Renal cortex interstitium (tissue), 11 donors: ENCODE measurements at regions not wholly inside any gene's neighbourhood (a gene's known extent, or its start where the extent isn't known, plus 50 kb on each side); places are given as distances from the start of the nearest gene placed in this dataset.
"Not testable (repeated sequence)": the region's sequence is repeated elsewhere in the genome, so short reads cannot be mapped to it uniquely, and the experiment has no call there.

Experiments
- DNase-seq, 11 donors: peaks; one replicate each; pipeline ENCODE4 v3.0.0-alpha.2; 2013; ENCODE audit warnings: low read depth in 9 of 11, low spot score in 4 of 11; ENCODE audit errors: extremely low read depth in 1 of 11

GRCh38 chrX:121374471-121374870 is 327.1 kb downstream of the GLUD2 start:
- no peak for DNase-seq

DNA sequence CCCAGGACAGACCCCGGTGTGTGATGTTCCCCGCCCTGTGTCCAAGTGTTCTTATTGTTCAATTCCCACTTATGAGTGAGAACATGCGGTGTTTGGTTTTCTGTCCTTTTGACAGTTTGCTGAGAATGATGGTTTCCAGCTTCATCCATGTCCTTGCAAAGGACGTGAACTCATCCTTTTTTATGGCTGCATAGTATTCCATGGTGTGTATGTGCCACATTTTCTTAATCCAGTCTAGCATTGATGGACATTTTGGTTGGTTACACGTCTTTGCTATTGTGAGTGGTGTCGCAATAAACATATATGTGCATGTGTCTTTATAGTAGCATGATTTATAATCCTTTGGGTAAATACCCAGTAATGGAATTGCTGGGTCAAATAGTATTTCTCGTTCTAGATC is 334.5 kb downstream of the GLUD2 start:
- DNase-seq = not testable (repeated sequence)

DNA sequence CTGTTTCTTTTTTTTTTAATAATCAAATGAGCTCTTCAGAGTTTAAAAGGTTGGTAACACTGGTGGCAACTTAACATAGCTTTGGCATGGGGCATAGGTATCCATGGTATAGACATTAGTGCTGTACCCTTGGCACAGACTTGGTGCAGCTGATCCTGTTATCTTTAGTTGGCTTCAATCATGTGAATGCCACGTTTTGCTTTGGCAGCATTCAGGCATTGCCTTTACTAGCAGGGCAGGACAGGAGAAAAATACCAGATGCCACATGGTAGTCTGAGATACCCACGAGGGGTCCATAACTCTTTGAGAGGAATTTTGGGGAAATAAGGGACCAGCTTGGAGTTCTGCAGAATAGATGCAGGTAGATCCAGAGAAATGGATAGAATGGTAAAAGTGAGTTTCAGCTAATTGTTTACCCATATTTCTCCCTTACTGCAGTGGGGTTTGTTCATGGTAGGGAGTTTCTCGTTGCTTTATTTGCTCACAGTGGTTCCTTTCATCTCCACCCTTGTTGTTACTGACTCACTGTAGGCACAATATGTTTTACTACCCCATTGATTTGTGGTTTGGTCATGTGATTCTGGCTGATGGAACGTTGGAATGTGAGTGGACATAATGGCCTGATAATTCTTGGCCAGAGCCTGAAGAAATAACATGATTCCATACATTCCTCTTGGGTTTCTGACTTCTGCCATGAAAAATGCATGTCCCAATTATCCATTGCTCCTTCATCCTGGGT is 342.7 kb downstream of the GLUD2 start:
- no peak for DNase-seq

DNA sequence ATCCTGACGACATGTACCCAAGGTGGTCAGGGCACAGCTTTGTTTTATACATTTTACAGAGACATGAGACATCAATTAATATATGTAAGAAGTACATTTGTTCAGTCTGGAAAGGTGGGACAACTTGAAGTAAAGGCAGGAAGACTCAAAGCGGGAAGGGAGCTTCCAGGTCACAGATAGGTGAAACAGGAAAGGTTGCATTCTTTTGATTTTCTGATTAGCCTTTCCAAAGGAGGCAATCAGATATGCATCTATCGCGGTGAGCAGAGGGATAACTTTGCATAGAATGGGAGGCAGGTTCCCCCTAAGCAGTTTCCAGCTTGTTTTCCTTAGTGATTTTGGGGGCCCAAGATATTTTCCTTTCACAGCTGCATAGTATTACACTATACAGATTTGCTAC is 358.4 kb downstream of the GLUD2 start:
- DNase-seq = no peak

DNA sequence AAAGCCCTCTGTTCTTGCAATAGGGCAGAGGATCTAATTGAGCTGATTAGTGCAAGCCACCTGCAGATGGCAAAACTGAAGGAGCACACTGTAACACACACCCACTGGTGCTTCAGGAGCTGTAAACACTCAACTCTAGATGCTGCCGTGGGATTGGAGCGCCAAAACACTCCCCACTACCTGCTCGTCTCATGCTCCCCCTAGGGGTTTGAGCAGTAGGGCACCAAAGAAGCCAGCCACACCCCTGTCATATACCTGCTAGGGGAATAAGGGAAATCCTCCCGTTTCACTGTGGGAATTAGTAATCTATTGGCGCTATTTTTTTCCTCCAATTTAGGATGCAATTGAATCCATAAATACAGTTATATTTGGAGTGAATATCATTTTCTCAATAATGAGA is 360.2 kb downstream of the GLUD2 start:
- no peak for DNase-seq

GRCh38 chrX:121431514-121431913 is 384.1 kb downstream of the GLUD2 start:
- DNase-seq = not testable (repeated sequence)

DNA sequence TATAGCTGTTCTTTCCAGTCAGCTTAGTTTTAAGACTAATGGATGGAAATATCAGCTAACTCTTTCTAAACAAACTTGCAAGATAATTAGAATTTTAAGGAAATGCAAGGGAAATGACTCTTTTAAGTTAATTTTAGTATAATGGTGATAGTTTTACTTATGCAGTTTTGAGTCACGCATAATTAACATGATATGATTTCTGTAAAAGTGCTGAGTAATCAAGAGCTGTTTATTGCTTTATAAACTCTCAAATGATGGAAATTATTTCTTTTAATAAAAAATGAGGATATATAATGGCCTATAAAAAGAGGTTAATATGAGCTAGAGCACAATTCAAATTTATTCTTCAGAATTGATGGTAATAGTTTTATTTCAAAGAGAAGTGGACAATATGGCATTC is 385.9 kb downstream of the GLUD2 start:
- no peak for DNase-seq

DNA sequence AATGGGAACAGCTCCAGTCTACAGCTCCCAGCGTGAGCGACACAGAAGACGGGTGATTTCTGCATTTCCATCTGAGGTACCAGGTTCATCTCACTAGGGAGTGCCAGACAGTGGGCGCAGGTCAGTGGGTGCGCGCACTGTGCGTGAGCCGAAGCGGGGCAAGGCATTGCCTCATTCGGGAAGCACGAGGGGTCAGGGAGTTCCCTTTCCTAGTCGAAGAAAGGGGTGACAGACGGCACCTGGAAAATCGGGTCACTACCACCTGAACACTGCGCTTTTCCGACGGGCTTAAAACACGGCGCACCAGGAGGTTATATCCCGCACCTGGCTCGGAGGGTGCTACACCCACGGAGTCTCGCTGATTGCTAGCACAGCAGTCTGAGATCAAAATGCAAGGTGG is 390.3 kb downstream of the GLUD2 start:
- not testable (repeated sequence) for DNase-seq

- no peak for DNase-seq
These were observed 408.5 kb downstream of the GLUD2 start for GRCh38 chrX:121455890-121456289.

- no peak for DNase-seq
These were observed 408.9 kb downstream of the GLUD2 start for GRCh38 chrX:121456315-121456714.

DNA sequence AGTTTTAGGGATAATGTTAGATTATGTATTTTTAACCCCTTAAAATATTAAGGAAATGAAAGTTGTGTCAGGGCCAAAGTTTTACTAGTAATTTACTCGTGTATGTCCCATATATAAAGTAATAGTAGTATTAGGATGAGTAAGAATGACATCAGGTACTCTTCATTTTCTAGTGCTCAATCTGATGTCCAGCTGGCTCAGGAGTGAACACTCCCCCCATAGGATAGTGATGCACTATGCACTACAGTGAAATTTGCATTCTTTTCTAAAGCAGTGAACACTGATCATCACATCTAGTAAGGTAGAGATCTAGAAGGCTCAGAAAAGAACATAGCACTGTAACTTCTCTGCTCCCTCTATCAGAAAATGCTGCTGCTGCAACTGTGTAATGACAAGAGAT is 409.7 kb downstream of the GLUD2 start:
- no peak for DNase-seq

GRCh38 chrX:121479406-121479805 is 432.0 kb downstream of the GLUD2 start:
- DNase-seq = no peak

DNA sequence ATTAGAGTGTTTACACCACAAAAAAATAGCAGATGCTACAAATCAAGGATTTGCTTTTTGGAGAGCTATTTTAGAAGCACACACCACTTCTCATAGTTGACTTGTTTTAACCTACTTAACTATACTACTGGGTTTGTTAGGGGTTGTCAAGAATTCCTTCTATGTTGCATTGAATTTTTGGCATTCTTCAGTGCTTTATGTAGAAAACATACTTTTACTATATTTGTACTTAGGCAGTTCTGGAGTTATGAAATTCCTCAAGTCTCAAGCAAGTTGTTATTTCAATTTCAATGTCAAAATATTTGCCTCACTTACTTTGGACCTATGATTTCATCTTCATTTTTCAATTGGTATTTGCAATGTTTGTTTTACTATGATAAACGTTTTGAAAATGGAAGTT is 449.6 kb downstream of the GLUD2 start:
- DNase-seq = no peak

- peak in 1 of 11 donors; percentile 7 for DNase-seq
These were observed 456.7 kb downstream of the GLUD2 start for GRCh38 chrX:121504153-121504552.

DNA sequence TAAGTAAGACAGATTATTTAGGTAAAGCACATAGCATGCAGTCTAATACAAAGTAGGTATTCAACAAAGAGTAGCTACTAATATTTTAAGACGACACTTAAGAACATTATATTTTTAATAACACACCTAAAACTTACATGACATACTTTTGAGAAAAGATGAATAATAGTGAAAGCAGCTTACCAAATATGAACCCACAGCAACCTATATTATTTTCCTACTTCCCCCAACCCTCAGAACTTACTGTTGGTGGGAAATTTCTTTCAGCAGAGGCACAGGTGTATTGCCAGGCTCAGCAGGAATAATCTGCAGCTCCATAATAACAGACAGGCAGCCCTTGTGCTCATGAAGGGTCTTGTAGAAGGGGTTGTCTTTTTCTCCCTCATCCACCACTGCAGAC is 498.9 kb downstream of the GLUD2 start:
- no peak for DNase-seq

DNA sequence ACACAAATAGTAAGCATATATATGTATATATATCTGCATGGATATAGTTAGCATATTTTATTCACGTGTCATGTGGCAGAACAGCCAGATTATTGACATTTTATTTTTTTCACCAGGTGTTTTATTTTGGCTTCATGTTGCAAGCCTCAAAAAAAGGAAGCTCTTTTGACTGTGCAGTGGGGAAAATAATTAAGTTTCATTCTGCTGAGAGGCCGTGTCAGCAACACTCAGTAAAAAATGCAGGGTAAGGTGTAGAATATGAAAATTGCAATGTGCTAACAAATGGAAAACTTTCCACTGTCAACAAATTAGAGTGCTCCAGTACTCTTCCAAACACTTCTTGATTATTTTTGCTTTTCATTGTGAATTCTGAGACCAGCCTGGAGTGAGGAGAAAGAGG is 511.5 kb downstream of the GLUD2 start:
- DNase-seq = no peak

- DNase-seq = no peak
These were observed 515.2 kb downstream of the GLUD2 start for GRCh38 chrX:121562616-121563015.

GRCh38 chrX:121569609-121570008 is 522.2 kb downstream of the GLUD2 start:
- no peak for DNase-seq

DNA sequence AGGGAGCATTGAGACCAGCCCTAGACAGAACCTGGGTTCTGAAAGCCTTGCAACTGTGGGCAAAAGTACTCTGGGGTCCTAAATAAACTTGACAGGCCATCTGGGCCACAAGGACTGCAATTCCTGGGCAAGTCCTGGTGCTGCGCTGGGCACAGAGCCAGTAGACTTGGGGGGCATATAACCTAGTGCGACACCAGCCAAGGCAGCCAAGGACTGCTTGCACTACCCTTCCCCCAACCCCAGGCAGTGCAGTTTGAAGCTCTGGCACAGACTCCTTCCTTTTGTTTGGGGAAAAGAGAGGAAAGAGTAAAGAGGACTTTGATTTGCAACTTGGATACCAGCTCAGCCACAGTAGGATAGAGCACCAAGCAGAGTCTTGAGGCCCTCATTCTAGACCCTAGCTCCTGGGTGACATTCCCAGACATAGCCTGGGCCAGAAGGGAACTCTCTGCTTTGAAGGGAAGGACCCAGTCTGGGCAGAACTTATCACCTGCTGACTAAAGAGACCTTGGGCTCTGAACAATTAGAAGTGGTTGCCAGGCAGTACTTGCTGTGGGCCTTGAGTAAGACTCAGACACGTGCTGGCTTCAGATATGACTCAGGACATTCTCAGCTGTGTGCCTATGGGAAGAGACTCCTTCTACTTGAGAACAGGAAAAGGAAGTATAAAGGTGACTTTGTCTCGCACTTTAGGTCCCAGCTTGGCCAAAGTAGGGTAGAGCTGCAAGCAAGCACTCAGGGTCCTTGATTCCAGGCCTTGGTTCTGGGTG is 522.8 kb downstream of the GLUD2 start:
- DNase-seq = no peak

- DNase-seq = no peak
These were observed 523.9 kb downstream of the GLUD2 start for GRCh38 chrX:121571333-121571732.

DNA sequence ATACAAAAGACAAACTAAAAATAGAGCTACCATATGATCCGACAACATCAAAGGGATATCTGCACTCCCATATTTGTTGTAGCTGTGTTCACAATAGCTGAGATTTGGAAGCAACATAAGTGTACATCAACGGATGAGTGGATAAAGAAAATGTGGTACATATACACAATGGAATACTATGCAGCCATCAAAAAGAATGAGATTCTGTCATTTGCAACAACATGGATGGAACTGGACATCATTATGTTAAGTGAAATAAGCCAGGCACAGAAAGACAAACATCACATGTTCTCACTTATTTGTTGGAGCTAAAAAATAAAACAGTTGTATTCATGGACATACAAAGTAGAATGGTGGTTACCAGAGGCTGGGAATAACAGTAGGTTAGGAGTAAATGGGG is 527.0 kb downstream of the GLUD2 start:
- DNase-seq = not testable (repeated sequence)
